Hepatocyte (in vitro differentiated cells): ENCODE measurements at regions not wholly inside any gene's neighbourhood (a gene's known extent, or its start where the extent isn't known, plus 50 kb on each side); places are given as distances from the start of the nearest gene placed in this dataset.

Source experiments
- DNase-seq: peaks from one replicate; pipeline ENCODE4 v3.0.0-alpha.2; 2016; ENCODE audit warnings: low spot score
- H2AFZ ChIP-seq: fragments of 200-600 bp; sonication (generic); 2 replicates; pipeline ENCODE4 v1.6.0; 2016; ENCODE audit warnings: antibody characterized with exemption, mild to moderate bottlenecking
- H3K27ac ChIP-seq: fragments of 200-600 bp; sonication (generic); 2 replicates; pipeline ENCODE4 v1.5.1; 2016; ENCODE audit warnings: mild to moderate bottlenecking
- H3K27me3 ChIP-seq: fragments of 200-600 bp; sonication (generic); 2 replicates; pipeline ENCODE4 v1.6.1; 2016
- H3K36me3 ChIP-seq: fragments of 200-600 bp; sonication (generic); replicated peaks from 2 replicates; pipeline ENCODE4 v1.5.1; 2016; ENCODE audit warnings: low read depth; ENCODE audit not compliant: insufficient read depth
- H3K4me1 ChIP-seq: fragments of 200-600 bp; sonication (generic); 2 replicates; pipeline ENCODE4 v1.5.1; 2016; ENCODE audit warnings: mild to moderate bottlenecking, moderate library complexity; ENCODE audit not compliant: insufficient read depth
- H3K4me2 ChIP-seq: fragments of 200-600 bp; sonication (generic); 2 replicates; pipeline ENCODE4 v1.6.0; 2016
- H3K4me3 ChIP-seq: fragments of 200-600 bp; sonication (generic); 2 replicates; pipeline ENCODE4 v1.5.1; 2016; ENCODE audit warnings: mild to moderate bottlenecking
- H3K79me2 ChIP-seq: fragments of 200-600 bp; sonication (generic); 2 replicates; pipeline ENCODE4 v1.6.0; 2017; ENCODE audit warnings: mild to moderate bottlenecking
- H3K9me2 ChIP-seq: fragments of 200-600 bp; sonication (generic); replicated peaks from 2 replicates; pipeline ENCODE4 v1.6.0; 2017; ENCODE audit warnings: mild to moderate bottlenecking; ENCODE audit not compliant: insufficient read depth
- H3K9me3 ChIP-seq: fragments of 200-600 bp; sonication (generic); 2 replicates; pipeline ENCODE4 v1.5.1; 2016; ENCODE audit warnings: low read depth, mild to moderate bottlenecking
- H4K20me1 ChIP-seq: fragments of 200-600 bp; sonication (generic); 2 replicates; pipeline ENCODE4 v1.6.0; 2016; ENCODE audit warnings: mild to moderate bottlenecking; ENCODE audit not compliant: insufficient read depth, poor library complexity, severe bottlenecking
- CTCF ChIP-seq: fragments of 200-600 bp; sonication (generic); IDR thresholded peaks from 2 replicates; pipeline ENCODE4 v1.5.1; 2016; ENCODE audit warnings: antibody characterized with exemption, mild to moderate bottlenecking; ENCODE audit not compliant: poor library complexity
- EZH2 ChIP-seq: fragments of 200-600 bp; sonication (generic); IDR thresholded peaks from 2 replicates; pipeline ENCODE4 v1.6.1; 2016; ENCODE audit warnings: antibody characterized with exemption, mild to moderate bottlenecking, borderline replicate concordance
- EZH2phosphoT487 ChIP-seq: fragments of 200-600 bp; sonication (generic); IDR thresholded peaks from one replicate; pipeline ENCODE4 v1.6.1; 2018; ENCODE audit warnings: antibody characterized with exemption, mild to moderate bottlenecking, low read depth, moderate library complexity; ENCODE audit not compliant: unreplicated experiment, severe bottlenecking
- WGBS: methylation state at CpG from one replicate; pipeline ENCODE4 v1.1.6; 2016; ENCODE audit warnings: low lambda C conversion rate; ENCODE audit errors: missing lambda C conversion rate; 5-methylcytosine and 5-hydroxymethylcytosine counted together

- H3K36me3 ChIP-seq = no peaks in the 10 kb centered on the region
- H3K4me3 ChIP-seq = no peak overlapping the region
- no peaks in the 10 kb centered on the region for H3K4me1 ChIP-seq
- no peaks in the 10 kb centered on the region for H3K79me2 ChIP-seq
- no peak overlapping the region for H3K27ac ChIP-seq
- no peak overlapping the region for H2AFZ ChIP-seq
- H4K20me1 ChIP-seq = no peaks in the 10 kb centered on the region
- WGBS = 93% methylated on average over 3 of the region's 3 CpGs
- DNase-seq = no peak
- no peak for TF ChIP-seq CTCF
- no peak for TF ChIP-seq EZH2
- TF ChIP-seq EZH2phosphoT487 = no peak
- no peaks in the 10 kb centered on the region for H3K9me3 ChIP-seq
- no peaks in the 10 kb centered on the region for H3K27me3 ChIP-seq
- H3K9me2 ChIP-seq = no peaks in the 10 kb centered on the region
- no peak overlapping the region for H3K4me2 ChIP-seq
These were observed 352.4 kb upstream of the SMIM21 start for GRCh38 chr18:75779910-75780309.

GRCh38 chr18:75779450-75779849 is 351.9 kb upstream of the SMIM21 start:
- no peaks in the 10 kb centered on the region for H3K79me2 ChIP-seq
- TF ChIP-seq CTCF = no peak
- no peak for TF ChIP-seq EZH2phosphoT487
- TF ChIP-seq EZH2 = no peak
- no peak overlapping the region for H2AFZ ChIP-seq
- no peaks in the 10 kb centered on the region for H3K27me3 ChIP-seq
- H3K4me2 ChIP-seq = no peak overlapping the region
- no peaks in the 10 kb centered on the region for H3K9me2 ChIP-seq
- H3K4me1 ChIP-seq = no peaks in the 10 kb centered on the region
- H3K4me3 ChIP-seq = no peak overlapping the region
- no peaks in the 10 kb centered on the region for H3K36me3 ChIP-seq
- H4K20me1 ChIP-seq = no peaks in the 10 kb centered on the region
- 91% methylated on average over 4 of the region's 4 CpGs for WGBS
- DNase-seq = no peak
- H3K9me3 ChIP-seq = no peaks in the 10 kb centered on the region
- H3K27ac ChIP-seq = no peak overlapping the region

GRCh38 chr18:75777630-75778029 is 350.1 kb upstream of the SMIM21 start:
- TF ChIP-seq CTCF (no peak), EZH2phosphoT487 (no peak), EZH2 (no peak)
- WGBS = 84% methylated on average over 6 of the region's 6 CpGs

GRCh38 chr18:75775121-75775520 is 347.6 kb upstream of the SMIM21 start:
- no peaks in the 10 kb centered on the region for H3K36me3 ChIP-seq
- H3K27ac ChIP-seq = no peak overlapping the region
- no peaks in the 10 kb centered on the region for H3K4me1 ChIP-seq
- no peak overlapping the region for H3K4me3 ChIP-seq
- H3K27me3 ChIP-seq = no peaks in the 10 kb centered on the region
- no peak for DNase-seq
- H3K9me2 ChIP-seq = no peaks in the 10 kb centered on the region
- H2AFZ ChIP-seq = no peak overlapping the region
- no peaks in the 10 kb centered on the region for H3K9me3 ChIP-seq
- H4K20me1 ChIP-seq = no peaks in the 10 kb centered on the region
- WGBS = 47% methylated on average over 2 of the region's 2 CpGs
- TF ChIP-seq EZH2phosphoT487 = no peak
- no peak for TF ChIP-seq EZH2
- no peak overlapping the region for H3K4me2 ChIP-seq
- no peaks in the 10 kb centered on the region for H3K79me2 ChIP-seq

More at GRCh38 chr18:75777630-75778029, 350.1 kb upstream of the SMIM21 start:
- no peaks in the 10 kb centered on the region for H3K79me2 ChIP-seq
- H3K4me1 ChIP-seq = no peaks in the 10 kb centered on the region
- no peaks in the 10 kb centered on the region for H3K9me3 ChIP-seq
- H3K36me3 ChIP-seq = no peaks in the 10 kb centered on the region
- no peaks in the 10 kb centered on the region for H3K27me3 ChIP-seq
- H3K9me2 ChIP-seq = no peaks in the 10 kb centered on the region
- H3K4me3 ChIP-seq = no peak overlapping the region
- DNase-seq = no peak
- H2AFZ ChIP-seq = no peak overlapping the region
- H4K20me1 ChIP-seq = no peaks in the 10 kb centered on the region
- no peak overlapping the region for H3K4me2 ChIP-seq
- no peak overlapping the region for H3K27ac ChIP-seq
